HepG2 (cell line): ENCODE measurements at regions not wholly inside any gene's neighbourhood (a gene's known extent, or its start where the extent isn't known, plus 50 kb on each side); places are given as distances from the start of the nearest gene placed in this dataset.

Experiments used
- CHD4 ChIP-seq: fragments of 200-600 bp; sonication (generic); IDR thresholded peaks from 2 replicates; pipeline ENCODE4 v1.7.0; 2017; ENCODE audit warnings: mild to moderate bottlenecking, low read length, borderline replicate concordance
- CREM ChIP-seq, 2 experiments: sonication (generic) in 1 of 2; formaldehyde crosslinking in 1 of 2; IDR thresholded peaks; 2 replicates each; pipeline versions ENCODE4 v1.4.0 to v1.6.1; 2016 to 2020; ENCODE audit warnings: antibody characterized with exemption in 1 of 2, mild to moderate bottlenecking in 1 of 2, missing genetic modification reagents in 1 of 2
- E2F5 ChIP-seq: sonication (generic); formaldehyde crosslinking; conservative IDR thresholded peaks from 2 replicates; pipeline ENCODE4 v1.4.0; 2020; ENCODE audit warnings: missing genetic modification reagents
- IRX3 ChIP-seq: sonication (generic); formaldehyde crosslinking; IDR thresholded peaks from 2 replicates; pipeline ENCODE4 v1.8.1; 2023; ENCODE audit warnings: mild to moderate bottlenecking, low read depth, missing genetic modification reagents, borderline replicate concordance
- KIAA2018 ChIP-seq: sonication (generic); formaldehyde crosslinking; IDR thresholded peaks from 2 replicates; pipeline ENCODE4 v1.5.0; 2020; ENCODE audit warnings: mild to moderate bottlenecking, missing genetic modification reagents, borderline replicate concordance
- NFIC ChIP-seq: IDR thresholded peaks from 2 replicates; pipeline ENCODE4 v1.6.1; 2012; ENCODE audit warnings: mild to moderate bottlenecking, low read length, inconsistent platforms
- ONECUT2 ChIP-seq: sonication (generic); formaldehyde crosslinking; IDR thresholded peaks from 2 replicates; pipeline ENCODE4 v1.4.0; 2020; ENCODE audit warnings: missing genetic modification reagents
- SMAD3 ChIP-seq: sonication (generic); formaldehyde crosslinking; IDR thresholded peaks from 2 replicates; pipeline ENCODE4 v1.4.0; 2020; ENCODE audit warnings: missing genetic modification reagents
- ZNF746 ChIP-seq: sonication (generic); formaldehyde crosslinking; IDR thresholded peaks from 2 replicates; pipeline ENCODE4 v1.8.0; 2022; ENCODE audit warnings: mild to moderate bottlenecking, missing genetic modification reagents

GRCh38 chr21:28587748-28588147, 404.9 kb downstream of the LTN1 start (continued):
- TF ChIP-seq KIAA2018 (CRISPR knock-in tag) (no peak), ONECUT2 (no peak), E2F5 (CRISPR knock-in tag) (no peak), ZNF746 (CRISPR knock-in tag) (no peak), SMAD3 (CRISPR knock-in tag) (no peak), NFIC (no peak), CHD4 (no peak), CREM (IDR thresholded peaks at IDR 0.05) (no peak), CREM (CRISPR knock-in tag; IDR thresholded peaks at IDR 0.05) (no peak), IRX3 (CRISPR knock-in tag) (no peak)
